Stimulated activated CD8-positive, alpha-beta memory T cell treated with anti-CD3 and anti-CD28 coated beads, Interleukin-15, amount 100 ng/mL, for 48 hours (primary cell): ENCODE measurements at regions not wholly inside any gene's neighbourhood (a gene's known extent, or its start where the extent isn't known, plus 50 kb on each side); places are given as distances from the start of the nearest gene placed in this dataset.
"Not testable (repeated sequence)": the region's sequence is repeated elsewhere in the genome, so short reads cannot be mapped to it uniquely, and the experiment has no call there.

Experiments
- DNase-seq, 2 donors: peaks; one replicate each; pipeline ENCODE4 v3.0.0-alpha.2; 2020; ENCODE audit warnings: low read depth in 2 of 2

GRCh38 chr3:75388486-75389124 lies 275.5 kb upstream of the FRG2C start:
- DNase-seq = not testable (repeated sequence)

GRCh38 chr3:75393288-75393694 lies 270.8 kb upstream of the FRG2C start:
- DNase-seq = not testable (repeated sequence)

GRCh38 chr3:75394102-75394501 lies 270.0 kb upstream of the FRG2C start:
- DNase-seq = not testable (repeated sequence)

DNA sequence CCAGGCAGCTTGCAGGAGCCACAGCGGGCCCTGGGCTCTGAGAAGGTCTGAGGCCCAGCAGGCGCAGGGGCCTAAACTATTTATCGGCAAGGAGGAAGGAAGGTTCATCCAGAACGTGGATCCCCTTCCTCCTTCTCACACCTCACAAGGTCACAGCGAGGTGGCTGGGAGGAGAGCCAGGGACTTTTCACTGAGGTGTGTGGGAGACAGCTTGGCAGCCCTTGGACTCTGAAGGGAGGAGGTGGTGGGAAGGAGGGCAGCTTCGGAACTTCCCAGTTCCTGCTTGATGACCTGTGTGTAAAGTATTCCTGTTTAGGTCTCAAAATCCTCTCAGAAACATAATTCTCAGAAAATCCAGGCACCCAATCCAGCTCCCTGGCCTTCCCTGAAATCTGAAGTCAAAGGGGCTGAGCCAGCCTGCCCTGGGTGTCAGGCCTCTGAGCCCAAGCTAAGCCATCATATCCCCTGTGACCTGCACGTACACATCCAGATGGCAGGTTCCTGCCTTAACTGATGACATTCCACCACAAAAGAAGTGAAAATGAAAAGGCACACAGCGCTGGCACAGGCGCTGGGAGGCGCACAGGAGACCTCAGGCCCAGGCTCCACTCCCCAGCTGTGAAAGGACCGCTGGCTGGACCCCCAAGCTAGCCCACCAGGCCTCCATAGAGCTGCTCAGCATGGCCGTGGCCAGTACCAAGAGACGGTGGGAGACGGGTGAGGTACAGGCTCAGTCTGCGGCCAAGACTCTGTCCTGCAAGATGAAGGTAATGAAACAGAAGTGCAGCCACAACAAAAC lies 269.4 kb upstream of the FRG2C start:
- DNase-seq = not testable (repeated sequence)

DNA sequence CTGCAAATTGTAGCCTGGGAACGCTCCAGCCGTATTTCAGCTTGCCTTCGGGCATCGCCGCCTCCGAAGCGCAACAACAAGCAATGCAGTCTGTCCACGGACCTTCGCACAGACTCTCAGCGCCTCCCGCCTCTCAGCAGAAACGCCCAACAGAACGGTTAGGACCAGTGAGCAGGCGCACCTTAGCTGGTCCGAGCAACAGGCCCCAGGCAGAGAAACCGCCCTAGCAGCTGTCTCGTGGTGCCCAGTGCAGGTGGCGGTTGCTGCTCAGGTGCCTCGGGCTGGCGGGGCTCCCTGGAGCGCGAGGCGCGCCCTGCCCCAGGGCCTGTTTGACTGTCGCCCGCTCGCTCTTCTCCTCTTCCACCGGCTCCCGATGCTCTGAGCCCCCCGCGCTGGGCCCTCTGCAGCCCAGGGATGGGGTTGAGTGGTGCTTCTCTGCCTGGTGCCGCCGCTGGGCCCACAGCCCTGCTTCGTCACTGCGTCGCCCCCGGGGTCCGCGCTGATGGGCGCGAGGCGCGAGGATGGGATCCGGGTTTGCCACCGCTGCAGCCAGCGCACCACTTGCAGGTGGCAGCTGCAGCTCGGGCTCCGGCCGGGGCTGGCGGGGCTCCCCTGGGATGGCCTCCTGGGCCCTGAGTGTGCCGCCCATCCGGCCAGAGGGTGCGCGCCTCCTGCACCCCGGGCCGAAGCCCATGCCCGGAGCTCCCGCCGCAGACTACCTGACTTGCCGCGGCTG lies 268.4 kb upstream of the FRG2C start:
- DNase-seq = no peak

- DNase-seq = no peak
These were observed 267.8 kb upstream of the FRG2C start for GRCh38 chr3:75396316-75396802.

DNA sequence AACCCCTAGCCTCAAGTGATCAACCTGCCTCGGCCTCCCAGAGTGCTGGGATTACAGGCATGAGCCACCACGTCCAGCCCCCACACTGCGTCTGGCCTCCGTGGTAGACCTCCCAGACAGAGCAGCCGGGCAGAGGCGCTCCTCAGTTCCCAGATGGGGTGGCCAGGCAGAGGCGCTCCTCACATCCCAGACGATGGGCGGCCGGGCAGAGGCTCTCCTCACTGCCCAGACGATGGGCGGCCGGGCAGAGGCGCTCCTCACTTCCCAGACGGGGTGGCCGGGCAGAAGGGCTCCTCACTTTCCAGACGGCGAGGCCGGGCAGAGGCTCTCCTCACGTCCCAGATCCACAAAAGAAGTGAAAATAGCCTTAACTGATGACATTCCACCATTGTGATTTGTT lies 266.6 kb upstream of the FRG2C start:
- DNase-seq = not testable (repeated sequence)

GRCh38 chr3:75422101-75422945 lies 241.8 kb upstream of the FRG2C start:
- DNase-seq = peak in 1 of 2 donors; percentile 8

DNA sequence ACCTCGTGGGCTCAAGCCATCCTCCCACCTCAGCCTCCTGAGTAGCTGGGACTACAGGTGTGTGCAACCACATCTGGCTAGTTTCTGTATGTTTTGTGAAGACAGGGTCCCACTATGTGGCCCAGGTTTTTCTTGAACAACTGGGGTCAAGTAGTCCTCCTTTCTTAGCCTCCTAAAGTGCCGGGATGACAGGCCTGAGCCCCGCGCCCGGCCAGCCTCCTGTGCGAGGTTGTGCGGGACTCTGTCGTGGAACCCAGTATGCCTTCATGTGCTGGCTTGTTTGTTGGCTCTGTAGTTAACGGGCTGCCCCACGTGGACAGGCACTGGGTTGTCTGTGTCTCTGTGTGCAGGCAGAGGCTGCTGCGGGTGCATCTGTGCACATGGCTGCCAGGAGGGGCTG lies 238.7 kb upstream of the FRG2C start:
- DNase-seq = not testable (repeated sequence)

GRCh38 chr3:75427486-75427885 lies 236.6 kb upstream of the FRG2C start:
- not testable (repeated sequence) for DNase-seq

- not testable (repeated sequence) for DNase-seq
These were observed 236.2 kb upstream of the FRG2C start for GRCh38 chr3:75427906-75428305.

DNA sequence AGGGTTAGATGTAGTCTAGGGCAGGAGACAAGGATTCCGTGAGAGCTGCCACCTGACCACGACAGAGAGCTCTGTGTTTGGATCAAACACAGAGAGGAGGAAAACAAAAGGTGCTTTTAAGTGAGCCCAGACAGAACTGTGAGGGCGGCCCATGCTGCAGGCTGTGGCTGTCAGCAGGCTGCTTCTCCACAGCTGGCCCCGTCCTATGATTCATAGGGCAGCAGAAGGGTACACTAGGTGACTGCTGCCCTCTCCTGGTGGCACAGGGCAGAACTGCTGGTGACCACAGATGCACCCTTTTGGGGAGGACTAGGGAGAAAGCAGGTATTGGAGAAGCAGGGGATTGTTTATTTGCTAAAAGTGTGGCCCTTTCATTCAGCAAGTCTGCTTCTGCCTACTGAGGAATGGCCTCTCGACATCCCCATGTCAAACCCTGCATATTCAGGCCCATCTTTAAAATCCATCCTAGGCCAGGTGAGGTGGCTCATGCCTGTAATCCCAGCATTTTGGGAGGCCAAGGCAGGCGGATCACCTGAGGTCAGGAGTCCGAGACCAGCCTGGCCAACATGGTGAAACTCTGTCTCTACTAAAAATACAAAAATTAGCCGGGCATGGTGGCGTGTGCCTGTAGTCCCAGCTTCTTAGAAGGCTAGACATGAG lies 234.4 kb upstream of the FRG2C start:
- DNase-seq = peak; percentile 53

DNA sequence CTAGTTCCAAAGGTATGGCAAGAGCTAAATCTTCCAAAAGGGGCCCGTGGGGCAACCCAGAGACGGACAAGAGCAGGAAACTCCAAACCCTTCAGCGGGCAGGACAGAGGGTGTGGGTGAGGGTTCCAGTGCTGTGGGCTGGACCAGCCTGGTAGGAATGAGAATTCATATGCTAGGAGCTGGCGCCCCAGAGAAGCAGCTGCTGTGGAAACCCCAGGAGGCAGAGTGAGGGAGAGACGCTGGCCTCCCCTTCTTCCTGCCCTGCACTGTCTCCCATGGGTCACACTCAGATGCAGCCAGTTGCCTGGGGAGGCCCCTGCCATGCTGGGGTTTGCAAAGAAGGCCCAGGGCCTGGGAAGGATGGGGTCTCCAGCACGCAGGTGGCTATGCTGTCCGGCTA lies 233.7 kb upstream of the FRG2C start:
- DNase-seq = not testable (repeated sequence)

- DNase-seq = not testable (repeated sequence)
These were observed 233.0 kb upstream of the FRG2C start for GRCh38 chr3:75431120-75431519.

DNA sequence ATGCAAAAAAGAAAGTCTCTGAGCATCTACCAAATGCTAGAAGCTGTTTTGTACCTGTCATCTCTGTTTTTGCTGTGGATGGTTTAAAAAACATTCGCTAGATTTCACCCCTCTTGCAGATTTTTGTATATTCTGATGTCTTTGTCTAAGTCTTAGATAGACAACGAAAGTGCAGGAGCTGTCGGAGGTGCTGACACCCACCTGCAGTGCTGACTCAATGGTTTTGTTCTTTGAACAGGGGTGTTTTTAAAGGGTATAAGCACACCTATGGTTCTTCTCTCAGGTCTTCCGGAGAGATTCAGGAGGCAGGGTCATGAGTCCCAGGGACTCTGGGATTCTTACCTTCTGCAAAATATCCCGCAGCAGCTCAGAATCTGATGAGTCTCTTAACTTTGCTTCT lies 231.7 kb upstream of the FRG2C start:
- not testable (repeated sequence) for DNase-seq

DNA sequence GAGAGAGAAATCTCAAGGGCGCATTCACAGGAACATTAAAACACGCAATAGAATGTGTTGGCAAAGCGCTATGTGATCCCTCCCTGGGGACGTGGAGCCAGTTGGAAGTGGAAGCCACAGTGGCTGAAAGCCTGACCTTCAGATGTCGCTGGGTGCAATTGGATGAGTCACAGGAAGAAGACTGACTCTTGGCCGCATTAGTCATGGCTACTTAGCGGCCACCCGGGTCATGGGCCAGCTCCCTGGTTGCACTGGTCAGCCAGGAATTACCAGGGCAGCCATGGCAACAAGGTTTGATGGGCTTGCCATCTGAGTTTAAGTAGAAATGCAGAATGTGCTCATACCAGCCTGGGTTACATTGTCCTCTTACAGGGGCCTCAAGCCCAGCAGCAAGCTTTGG lies 231.2 kb upstream of the FRG2C start:
- DNase-seq = not testable (repeated sequence)

GRCh38 chr3:75433295-75433694 lies 230.8 kb upstream of the FRG2C start:
- DNase-seq = not testable (repeated sequence)

DNA sequence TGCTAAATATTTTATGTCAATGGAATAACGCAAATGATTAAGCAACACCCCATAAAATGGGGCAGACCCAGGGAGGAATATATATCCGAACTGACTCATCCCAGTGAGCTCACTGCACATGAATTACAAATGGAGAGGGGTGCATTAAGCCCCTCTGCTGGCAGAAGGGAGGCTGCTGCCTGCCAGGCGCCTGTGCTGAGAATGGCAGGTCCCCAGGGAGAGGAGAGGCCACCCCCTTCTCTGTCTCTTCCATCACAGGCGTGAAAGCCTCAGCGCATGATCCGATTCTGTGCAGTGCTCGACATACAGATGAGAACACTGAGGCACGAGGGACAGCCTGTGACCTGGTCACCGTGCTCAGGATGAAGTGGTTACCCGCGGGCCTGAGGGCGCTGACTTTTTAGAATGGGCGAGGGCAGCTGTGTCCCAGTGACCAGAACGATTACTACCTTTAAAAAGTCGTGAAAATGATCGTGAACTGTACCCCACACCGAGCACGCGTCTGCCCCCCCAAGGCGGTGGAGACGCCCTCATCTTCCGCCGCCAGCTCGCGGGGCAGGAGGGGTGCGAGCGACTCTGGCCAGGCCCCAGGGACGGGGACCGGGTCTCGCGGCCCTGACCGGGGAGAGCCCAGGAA lies 229.7 kb upstream of the FRG2C start:
- peak in 1 of 2 donors; percentile 0 for DNase-seq

DNA sequence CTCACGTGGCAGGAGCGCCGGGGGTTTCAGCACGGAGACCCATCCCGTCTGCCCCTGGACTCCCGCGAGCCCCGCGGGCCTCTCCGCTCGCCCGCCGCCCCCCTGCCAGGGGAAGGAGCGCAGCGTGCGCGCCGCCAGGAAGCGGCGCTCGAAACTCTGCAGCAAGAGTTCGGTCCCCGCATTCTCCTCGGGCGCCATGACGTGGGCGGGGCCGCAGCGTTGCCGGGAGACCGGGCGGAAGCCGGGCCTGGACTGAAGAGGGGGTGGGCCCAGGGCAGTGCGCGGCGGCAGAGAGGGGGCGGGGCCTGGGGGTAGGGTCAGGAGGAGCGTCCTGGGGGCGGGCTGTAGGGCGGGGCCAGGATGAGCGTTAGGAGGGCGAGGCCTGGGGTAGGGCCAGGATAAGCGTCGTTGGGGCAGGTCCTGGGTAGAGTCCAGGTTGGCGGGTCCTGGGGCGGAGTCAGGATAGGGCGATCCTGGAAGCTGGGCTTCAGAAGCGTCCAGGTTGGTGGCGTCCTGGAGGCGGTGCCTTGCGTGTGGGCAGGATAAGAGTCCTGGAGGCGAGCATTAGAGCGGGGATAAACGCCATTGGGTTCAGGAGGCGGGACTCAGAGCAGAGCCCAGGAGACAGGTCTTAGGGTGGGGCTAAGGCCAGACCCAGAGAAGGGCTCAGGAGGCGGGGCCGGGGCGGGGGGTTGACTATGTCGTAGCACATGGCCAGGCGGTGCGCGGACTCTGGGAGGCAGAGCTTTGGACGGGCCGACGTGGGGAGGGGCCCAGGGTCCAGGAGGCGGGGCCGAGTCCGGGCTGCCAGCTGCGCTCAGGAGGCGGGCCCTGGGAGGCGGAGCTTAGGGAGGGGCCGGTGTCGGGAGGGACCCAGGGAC lies 229.0 kb upstream of the FRG2C start:
- DNase-seq = peak; percentile 96
